ENCODE measurements at regions not wholly inside any gene's neighbourhood (a gene's known extent, or its start where the extent isn't known, plus 50 kb on each side); places are given as distances from the start of the nearest gene placed in this dataset.

GRCh38 chr4:11529625-11530201 lies 101.0 kb upstream of the HS3ST1 start:
- no peak for TF ChIP-seq ZNF266 (tag by site-specific recombination; IDR thresholded peaks at IDR 0.05; ENCODE audit: low read depth)
- no peak for TF ChIP-seq CTCF (tag by site-specific recombination; IDR thresholded peaks at IDR 0.05)
- TF ChIP-seq ZNF670 (tag by site-specific recombination; IDR thresholded peaks at IDR 0.05; ENCODE audit: low read depth): no peak
- no peak for TF ChIP-seq SETDB1 (IDR thresholded peaks at IDR 0.05; ENCODE audit: insufficient read length, low read length)
- no peak for TF ChIP-seq WT1 (tag by site-specific recombination; IDR thresholded peaks at IDR 0.05)
- TF ChIP-seq HOXA7 (CRISPR knock-in tag; IDR thresholded peaks at IDR 0.05; ENCODE audit: borderline replicate concordance): no peak
- TF ChIP-seq ZNF248 (tag by site-specific recombination; IDR thresholded peaks at IDR 0.05): no peak
